ENCODE measurements at regions not wholly inside any gene's neighbourhood (a gene's known extent, or its start where the extent isn't known, plus 50 kb on each side); places are given as distances from the start of the nearest gene placed in this dataset.
"Not testable (repeated sequence)": the region's sequence is repeated elsewhere in the genome, so short reads cannot be mapped to it uniquely, and the experiment has no call there.

DNA sequence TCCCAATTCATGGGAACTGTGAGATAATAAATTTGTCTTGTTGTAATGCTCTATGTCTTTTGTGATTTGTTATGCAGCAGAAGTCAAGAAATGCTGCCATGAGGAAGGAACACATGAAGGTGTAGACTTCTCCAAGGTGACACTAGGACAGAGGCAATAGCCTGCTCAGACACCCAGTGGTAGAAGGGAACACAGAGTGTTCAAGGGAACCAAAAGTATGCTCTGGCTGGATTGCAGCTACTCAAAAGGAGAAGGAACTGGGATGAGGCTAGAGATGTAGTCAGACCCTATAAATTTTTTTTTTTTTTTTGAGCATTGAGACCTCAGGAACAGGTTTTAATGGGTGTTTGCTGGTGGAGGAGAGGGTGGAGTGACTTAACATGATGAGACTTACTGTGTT lies 232.5 kb downstream of the PARP8 start:
- no peak for DNase-seq

DNA sequence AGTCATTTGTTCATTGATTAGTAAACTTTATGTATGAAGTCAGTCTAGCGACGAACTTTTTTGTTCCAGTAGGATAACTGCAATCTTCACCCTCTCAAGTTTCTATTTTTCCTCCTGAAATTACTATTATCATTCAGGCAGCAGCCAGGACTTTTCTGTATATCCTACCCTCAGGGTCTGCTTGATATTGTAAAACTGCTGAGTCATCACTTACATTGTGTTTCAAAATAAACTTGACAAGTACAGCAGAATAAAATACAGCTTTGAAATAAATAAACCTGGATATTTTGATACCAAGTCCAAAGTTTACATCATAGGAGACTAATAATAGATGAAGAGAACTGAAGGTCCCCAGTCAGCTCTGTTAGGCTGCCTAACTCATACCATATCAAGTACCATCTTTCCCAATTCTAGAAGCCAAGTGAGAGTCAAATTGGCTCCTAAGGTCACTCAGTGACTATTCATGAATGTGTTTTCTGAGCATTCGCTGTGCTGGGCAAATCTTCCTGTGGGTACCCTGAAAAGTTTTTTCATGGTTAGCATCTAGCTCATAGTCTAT lies 234.6 kb downstream of the PARP8 start:
- no peak for DNase-seq

DNA sequence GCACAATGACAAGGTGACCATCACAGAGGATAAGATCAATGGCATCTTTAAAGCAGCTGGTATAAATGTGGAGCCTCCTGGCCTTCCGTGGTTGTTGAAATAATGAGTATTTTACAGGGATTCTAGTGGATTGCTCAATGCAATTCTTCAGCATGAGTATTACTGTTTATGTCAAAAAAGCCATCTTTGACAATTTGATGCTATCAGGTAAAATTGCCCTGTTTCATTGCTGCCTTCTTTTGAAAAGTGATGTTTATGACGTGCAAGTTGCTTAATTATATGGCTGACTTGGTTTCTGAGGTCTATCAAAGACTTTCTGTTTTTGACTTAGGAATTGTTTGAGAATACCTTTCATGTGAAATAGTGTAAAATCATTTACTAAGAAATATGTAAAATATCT lies 237.2 kb downstream of the PARP8 start:
- DNase-seq: no peak

DNA sequence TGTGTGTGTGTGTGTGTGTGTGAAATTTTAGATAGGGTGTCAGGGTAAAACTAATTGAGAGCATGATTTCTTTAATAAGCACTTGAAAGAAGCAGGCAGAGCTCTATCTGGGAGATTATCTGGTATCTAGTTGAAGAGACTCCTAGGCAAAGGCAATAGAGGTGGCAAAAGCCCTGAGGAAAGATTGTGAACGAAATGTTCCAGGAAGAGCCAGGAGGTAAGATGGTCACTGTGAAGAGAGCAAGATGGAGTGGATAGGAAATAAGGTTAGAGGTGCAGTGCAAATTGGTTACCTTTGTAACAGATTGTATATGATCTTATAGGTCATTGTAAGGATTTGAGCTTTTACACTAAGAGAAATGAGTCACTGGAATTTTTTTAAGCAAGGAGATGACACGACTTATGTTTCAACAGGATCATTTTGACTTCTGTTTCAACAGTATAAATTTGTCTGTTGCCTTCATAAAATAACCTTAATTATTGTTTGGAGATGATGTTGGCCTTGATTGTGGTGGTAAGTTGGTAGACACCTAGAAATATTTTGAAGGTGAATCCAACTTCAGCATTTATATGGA lies 239.6 kb downstream of the PARP8 start:
- no peak for DNase-seq

DNA sequence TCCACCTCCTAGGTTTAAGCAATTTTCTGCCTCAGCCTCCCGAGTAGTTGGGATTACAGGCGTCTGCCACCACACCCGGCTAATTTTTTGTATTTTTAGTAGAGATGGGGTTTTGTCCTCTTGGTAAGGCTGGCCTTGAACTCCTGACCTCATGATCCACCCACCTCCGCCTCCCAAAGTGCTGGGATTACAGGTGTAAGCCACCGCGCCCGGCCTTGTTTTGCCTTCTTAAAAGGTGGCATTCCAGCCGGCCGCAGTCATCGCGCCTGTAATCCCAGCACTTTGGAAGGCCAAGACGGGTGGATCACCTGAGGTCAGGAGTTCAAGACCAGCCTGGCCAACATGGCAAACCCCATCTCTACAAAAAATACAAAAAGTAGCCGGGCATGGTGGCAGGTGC lies 253.7 kb downstream of the PARP8 start:
- DNase-seq: not testable (repeated sequence)

DNA sequence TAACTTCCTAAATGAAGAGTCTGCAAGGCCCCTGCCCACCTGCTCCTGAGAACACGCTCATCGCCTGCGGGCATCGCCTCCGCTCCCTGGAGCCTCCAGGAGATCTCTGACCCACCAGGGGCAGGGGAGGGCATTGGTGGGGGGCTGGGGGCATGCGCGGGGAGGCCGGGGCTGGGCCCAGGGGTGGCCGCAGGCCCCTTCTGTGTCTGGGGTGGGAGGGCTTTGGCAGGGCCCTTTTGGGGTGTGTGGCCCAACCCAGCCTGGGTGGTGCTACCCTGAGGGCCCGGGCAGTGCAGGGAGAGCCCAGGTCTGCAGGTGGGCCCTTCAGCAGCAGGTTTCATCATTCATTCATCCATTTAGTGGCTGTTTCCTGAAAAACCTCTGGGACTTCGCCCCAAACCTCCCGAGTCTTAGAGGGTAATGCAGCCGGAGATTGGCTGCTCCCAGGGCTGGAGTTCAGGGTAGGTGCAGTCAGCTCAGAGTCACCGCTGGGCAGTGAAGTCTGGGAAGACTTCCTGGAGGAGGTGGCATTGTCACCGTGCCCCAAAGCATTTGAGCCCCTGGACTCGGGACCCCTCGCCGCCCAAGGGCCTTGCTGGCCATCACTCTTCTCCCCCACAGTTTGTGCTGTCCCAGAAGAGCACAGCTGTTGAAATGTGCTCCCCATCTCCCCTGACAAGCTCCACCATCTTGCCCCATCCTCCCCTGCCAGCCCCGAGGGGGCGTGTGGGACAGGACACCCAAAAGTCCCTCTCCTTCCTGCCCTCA lies 255.1 kb downstream of the PARP8 start:
- DNase-seq: no peak

DNA sequence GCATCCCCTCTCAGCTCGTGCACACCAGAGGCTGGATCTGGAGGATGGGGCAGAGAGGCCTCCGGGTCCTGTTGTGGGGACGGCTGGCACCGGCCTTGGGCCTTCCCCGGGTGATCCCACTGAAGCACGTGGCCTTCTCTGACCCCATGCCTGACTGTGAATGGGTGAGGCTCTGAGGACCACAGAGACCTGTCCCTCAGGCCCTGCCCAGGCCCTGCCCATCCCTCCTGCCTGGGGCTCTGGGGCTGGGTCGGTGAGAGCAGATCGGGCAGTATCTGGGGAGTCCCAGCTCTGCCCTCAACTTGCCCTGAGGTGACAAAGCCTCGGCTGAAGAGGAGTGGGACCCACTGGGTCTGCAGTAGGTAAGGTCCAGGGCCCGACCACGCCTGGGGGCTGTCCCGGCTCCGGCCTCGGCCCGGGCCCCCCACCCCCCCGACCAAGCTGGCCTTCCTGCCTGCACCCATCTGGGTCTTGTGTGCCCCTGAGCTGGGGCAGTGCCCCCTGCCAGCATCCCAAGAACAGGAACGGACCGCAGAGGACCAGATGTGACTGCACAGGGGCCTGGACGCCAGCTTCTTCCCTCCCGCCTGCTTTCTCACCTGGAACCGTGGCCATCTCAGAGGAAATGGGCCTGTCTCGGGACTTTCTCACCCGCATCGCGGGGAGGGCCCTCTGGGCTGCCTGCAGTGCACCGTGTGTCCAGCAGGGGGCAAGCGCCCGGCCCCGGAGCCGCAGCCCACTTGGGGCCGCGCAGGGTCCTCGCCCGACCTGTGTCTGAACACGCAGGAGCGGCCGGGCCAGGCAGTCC lies 255.9 kb downstream of the PARP8 start:
- DNase-seq: not testable (repeated sequence)

DNA sequence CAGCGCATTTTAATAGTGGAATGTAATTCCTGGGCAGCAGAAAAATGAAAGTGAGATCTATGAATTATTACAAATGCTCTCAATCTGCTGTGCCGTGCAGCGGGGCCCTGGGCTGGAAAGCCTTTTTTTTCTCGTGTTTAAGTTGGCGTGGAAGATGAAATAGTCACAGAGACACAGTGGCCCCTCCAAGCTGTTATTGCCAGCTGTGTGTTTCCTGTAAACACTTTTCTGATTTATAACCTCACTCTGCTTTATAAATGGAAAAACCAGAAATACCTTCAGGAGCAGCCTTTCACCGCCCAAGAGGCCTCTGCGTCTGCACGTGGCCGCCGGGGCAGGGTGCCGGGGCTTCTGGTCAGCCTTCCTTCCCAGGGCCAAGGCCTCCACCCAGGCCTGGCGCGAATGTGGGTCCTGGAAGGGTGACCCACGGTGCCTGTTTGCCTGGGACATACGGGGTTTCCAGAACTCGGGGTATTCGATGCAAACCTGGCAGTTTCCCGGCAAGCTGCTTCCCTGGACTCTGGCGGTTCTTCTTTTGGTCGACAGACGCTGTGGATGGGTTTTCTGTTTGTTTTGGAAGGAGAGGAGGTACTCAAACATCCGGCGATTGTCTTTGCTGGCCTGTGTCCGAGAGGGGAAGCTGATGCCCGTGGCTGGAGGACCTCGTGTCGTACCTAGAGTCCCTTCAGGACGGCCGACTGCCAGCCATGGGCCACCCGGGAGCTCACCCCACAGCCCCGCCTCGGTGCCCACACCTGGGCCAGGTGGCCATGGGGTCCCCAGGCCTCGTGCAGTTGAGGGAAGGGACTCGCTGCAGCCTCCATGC lies 256.7 kb downstream of the PARP8 start:
- no peak for DNase-seq

DNA sequence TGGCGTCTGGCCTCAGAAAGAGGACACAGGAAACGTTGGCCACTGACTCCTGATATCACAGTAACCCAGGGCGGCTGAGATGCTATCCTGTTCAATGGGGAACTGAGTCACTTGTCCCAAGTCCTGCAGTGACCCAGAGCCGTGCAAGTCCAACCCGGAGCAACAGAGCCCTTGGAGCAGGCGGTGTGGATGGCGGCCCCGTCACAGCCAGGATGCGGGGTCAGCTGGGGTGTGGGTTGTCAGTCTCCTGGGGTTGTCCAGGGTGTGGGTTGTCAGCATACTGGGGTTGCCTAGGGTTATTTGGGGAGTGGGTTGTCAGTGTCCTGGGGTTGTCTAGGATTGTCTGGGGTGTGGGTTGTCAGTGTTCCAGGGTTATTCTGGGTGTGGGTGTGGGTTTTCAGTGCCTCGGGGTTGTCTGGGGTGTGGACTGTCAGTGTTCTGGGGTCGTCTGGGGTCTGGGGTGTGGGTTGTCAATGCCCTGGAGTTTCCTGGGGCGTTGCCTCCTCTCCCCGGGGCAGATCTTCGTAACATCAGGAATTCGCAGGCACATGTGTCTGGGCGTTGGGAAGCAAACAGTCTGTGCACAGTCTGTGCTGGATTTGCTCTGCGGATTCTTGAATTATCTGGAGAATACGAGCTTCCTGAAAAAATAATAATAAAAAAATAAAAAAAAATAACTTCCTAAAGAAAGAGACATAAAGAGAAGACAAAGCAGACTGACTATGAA lies 257.5 kb downstream of the PARP8 start:
- no peak for DNase-seq

DNA sequence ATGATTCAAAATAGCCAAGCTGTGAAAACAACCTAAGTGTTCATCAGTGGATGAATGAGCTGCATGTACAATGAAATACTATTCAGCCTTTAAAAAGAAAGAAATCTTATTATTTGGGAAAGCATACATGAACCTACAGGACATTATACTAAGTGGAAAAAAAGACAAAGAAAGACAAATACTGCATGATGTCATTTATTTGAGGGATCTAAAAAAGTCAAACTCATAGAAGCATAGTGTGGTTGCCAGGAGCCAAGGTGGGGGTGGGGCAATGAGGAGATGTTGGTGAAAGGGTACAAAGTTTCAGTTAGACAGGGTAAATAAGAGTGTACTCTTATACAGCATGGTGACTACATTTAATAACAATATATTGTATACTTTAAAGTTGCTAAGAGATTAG lies 261.5 kb downstream of the PARP8 start:
- DNase-seq: no peak

DNA sequence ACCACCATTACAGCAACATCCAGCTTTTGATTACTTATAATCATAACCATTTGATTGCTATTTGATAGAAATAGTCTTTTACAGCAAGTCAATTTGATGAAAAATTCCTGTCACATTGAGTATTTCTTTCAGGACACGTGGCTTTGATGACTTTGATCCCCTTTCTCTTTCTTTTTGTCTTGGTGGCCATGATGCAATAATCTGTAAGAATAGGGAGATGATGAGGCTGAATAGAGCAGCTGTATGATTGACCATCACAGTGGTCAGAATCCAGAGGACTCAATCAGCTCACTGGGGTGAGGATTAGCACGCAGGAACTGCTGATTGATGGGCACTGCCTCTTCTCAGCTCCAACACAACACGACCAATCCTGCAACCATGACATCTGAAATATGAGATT lies 262.7 kb downstream of the PARP8 start:
- DNase-seq: no peak

DNA sequence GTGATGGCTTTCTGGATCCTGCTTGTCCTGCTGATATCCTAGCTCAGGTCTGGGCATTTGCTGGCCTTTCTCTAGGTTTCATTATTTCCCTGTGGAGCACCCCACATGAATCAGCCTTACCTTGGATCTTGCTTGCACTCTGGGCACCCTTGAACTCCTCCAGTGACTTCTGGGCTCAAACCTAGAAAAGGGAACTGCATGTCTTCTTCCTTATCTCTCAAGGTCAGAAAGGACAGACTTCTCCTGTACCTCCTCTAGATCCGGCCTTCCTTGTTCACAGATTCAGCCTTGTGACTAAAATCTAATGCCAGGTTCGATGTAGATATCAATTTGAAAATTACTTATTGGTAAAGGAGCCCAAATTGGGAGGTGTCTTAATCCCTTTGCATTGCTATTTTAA lies 267.9 kb downstream of the PARP8 start:
- DNase-seq: no peak

DNA sequence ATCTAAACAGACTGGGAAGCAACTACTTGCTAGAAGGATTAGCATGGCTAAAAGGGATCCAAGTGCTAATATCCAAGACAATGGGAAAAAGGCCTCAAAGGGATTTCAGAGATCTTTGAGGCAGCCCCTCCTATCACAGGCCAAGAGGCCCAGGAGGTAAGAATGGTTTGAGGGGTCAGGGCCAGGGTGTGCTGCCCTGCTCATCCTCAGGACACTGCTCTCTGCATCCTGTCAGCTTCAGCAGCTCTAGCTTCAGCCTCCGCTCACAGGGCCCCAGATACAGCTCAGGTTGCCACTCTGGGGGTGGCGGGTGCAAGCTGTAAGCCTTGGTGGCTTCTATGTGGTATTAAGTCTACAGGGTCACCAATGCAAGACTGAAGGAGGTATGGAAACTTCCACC lies 278.7 kb downstream of the PARP8 start:
- no peak for DNase-seq

DNA sequence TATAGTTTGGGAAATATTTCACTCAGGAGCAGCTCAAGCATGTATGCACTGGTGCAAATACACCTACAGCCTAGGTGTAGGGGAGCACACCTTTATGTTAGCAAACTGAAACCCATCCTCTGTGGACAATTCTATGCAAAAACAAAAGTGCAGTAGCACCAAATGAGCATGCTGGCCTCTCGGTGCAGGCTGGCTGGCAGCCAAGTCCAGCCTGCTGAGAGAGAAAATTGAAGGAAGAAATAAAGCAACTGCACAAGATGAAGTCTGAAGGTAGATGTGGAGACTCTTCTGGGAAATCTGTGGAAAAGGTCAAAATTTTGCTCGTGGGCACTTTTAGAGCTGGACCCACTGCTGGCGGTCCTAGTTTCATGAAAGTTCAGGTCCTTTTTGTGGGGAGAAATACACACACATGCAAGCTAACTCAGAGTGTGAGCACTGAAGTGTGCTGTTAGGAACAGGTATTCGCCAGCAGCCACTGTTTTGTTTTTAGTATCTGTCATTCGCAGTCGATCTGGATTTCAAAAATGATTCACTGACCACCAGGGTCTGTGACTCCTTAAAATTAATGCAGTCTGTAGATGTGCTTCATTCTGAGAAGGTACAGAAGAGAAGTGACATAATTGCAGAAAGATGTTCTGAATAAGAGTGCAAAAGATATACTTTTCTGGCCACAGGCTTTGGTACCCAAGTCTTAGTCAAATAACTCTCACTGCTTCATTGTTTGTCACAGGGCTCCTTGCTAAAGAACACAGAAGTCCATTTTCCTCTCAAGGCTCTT lies 281.7 kb downstream of the PARP8 start:
- no peak for DNase-seq

DNA sequence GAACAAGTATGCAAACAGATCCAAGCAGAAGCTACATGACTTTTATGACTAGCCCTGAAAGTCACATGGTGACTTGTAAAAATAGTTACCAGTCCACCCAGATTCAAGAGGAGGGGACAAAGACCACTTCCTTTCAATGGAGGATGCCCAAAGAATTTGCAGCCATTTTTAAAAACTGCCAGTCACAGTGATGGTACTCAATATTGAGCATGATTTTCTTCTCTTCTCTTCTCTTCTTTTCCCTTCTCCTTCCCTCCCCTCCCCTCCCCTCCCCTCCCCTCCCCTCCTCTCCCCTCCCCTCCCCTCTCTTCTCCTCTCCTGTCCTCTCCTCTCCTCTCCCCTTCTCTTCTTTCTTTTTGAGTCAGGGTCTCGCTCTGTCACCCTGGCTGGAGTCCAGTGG lies 286.9 kb downstream of the PARP8 start:
- no peak for DNase-seq

DNA sequence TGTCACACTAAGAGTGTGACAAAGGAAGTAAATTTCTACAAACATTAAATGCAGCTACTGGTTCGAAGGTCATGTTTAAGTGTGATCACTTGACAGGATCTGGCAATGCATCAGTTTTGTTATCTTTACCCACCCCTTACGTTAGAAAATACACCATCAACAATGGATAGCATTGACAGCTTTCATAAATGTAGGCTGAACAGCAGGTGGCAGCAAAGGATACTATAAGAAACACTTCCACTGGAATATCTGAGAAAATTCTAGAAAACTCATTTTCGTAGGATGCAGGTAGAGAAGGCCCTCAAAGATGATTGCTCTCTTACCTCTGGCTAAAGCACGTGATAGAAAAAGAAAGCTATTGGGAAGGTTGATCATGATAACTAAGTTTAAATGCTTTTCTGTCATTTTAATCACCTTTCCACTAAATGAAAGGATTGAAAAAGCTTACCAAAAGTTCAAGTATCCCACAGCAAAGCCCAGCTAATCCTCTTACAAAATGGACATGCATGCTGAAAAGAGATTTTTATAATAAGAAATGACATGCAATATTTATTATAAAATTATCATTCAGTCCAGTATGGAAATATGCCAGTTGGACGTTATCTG lies 292.5 kb downstream of the PARP8 start:
- DNase-seq: peak; percentile 7

DNA sequence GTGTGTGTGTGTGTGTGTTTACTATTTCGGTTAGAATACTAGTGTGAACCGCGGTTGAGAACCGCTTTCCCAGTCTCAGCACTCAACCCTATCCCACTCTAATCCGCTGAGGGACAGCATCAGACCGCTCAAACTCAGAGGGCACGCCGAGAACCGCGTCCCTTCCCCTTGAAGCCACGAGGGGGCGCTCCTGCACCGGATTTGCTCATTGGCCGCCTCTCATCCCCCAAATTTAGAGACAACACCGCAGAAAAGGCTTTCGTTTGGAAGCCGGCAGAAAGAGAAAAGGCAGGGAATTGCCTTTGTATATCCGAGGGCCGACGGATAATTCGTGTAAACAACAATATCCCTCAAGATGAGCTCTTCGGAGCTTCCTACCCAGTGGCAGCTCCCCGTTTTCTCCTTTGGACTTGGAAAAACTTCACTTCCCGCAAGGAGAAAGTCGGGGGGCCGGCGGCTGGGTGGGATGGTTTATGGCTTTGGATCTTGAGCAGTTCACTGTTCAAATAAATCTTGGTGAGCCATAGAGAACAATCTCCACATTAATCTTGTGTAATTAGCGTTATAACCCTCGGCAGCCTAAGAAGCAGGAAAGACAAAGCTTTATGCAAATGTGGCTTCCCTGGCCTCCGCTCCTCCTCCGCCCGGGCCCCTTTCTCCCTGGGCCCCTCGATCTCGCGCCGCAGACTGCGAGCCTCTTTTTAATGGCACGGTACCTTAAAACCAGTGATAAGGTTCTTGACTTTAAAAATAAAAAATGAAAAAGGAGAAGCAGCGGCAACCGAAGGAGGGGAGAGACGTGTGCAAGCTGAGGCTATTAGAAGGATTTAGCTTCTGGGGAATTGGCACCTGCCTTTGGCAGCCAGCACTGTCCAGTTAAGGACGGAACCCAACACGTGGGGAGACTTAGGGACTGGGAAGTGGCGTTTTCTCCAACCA lies 296.8 kb downstream of the PARP8 start:
- DNase-seq: peak; percentile 28

DNA sequence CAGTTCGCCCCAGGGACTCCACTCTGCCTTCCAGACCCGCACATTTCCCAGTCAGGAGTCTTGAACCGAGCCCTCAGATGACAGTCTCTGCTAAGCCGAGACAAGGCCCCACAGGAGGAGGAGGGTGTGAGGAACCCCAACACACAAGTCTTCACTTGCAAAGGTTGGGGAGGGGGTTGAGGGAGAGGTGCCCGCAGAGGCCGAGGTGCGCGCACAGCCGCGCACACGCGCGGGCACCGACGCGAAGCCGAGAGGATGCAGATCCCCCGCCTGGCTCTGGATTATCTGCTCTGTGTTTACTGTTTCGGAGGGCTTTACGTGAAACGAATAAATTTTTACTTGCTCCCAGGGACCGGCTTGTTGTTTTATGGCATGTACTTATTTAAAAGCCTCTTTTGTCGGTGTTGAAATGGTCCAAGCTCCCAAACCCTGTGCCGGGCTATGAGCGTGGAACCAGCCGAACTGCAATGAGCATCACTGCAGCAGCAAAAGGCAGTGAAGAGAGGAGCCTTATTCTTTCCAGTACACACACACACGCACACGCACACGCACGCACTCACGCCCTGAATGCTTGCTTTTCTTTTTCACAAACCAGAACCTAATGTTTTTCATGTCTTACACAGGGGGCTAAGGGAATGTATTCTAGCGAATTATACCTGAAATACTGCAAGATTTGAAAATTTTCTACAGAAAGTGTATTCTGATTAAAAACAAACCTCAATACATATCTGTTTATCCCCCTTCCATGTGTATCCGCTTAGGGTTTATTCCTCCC lies 297.7 kb downstream of the PARP8 start:
- DNase-seq: no peak

Measured in NCI-H226 (cell line).